Upper lobe of left lung (tissue), 4 donors: ENCODE measurements at regions not wholly inside any gene's neighbourhood (a gene's known extent, or its start where the extent isn't known, plus 50 kb on each side); places are given as distances from the start of the nearest gene placed in this dataset.

ENCODE experiments used
- CTCF ChIP-seq, 6 experiments: fragments of 450-650 bp in 4 of 6; fragments of 200-600 bp in 2 of 6; sonication (generic) in 2 of 6; IDR thresholded peaks; one replicate each; pipeline ENCODE4 v1.5.1; 2016 to 2019; ENCODE audit warnings: antibody characterized with exemption in 6 of 6
- EP300 ChIP-seq, 4 donors: sonication (generic); formaldehyde crosslinking; IDR thresholded peaks; one replicate each; pipeline ENCODE4 v1.5.1; 2017; ENCODE audit warnings: antibody characterized with exemption in 4 of 4, control low read depth in 2 of 4
- POLR2A ChIP-seq, 4 donors: fragments of 450-650 bp; IDR thresholded peaks; one replicate each; pipeline ENCODE4 v1.5.1; 2016 to 2017; ENCODE audit warnings: antibody characterized with exemption in 4 of 4, mild to moderate bottlenecking in 2 of 4
- POLR2AphosphoS5 ChIP-seq, 2 donors: sonication (generic); formaldehyde crosslinking; IDR thresholded peaks; one replicate each; pipeline ENCODE4 v1.5.1; 2017; ENCODE audit warnings: antibody characterized with exemption in 2 of 2

- TF ChIP-seq POLR2AphosphoS5 (IDR thresholded peaks at IDR 0.05) (no peak), CTCF (IDR thresholded peaks at IDR 0.05) (no peak), POLR2A (IDR thresholded peaks at IDR 0.05) (no peak), EP300 (IDR thresholded peaks at IDR 0.05) (no peak)
Measured at GRCh38 chr1:232579958-232580941, 49.7 kb downstream of the SIPA1L2 start.
